AG09319 (cell line): ENCODE measurements at regions not wholly inside any gene's neighbourhood (a gene's known extent, or its start where the extent isn't known, plus 50 kb on each side); places are given as distances from the start of the nearest gene placed in this dataset.

Source experiments
- DNase-seq: peaks from one replicate; pipeline ENCODE4 v3.0.0-alpha.2; 2010; ENCODE audit warnings: low read depth; ENCODE audit errors: extremely low read depth
- CTCF ChIP-seq: IDR thresholded peaks from 2 replicates; pipeline ENCODE4 v1.5.1; 2011; ENCODE audit warnings: low read depth, mild to moderate bottlenecking, inconsistent platforms, low read length, moderate library complexity

GRCh38 chr12:19850346-19851065 lies 411.2 kb downstream of the AEBP2 start:
- peak; percentile 30 for DNase-seq
- no peak for TF ChIP-seq CTCF

- TF ChIP-seq CTCF: no peak
These were observed 413.0 kb downstream of the AEBP2 start for GRCh38 chr12:19852100-19852855.

DNA sequence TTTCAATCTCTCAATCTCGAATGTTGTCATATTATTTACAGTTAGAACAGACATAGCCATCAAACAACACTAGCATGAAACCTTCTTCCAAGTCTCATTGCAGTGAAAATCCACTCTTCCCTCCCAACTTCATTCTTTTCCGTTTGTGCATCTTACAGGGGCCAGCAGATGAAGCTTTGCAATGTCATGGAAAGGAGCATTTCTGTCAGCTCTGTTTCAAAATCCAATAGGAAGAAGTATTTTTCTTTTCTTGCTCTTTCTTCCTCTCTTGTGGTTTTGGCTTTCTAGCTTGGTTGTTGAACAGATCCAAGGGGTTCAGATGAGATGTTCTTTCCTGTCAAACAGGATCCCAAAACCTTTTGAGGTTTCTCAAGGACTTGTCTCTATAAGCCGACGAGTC lies 416.6 kb downstream of the AEBP2 start:
- DNase-seq: no peak
- no peak for TF ChIP-seq CTCF

More at GRCh38 chr12:19852100-19852855, 413.0 kb downstream of the AEBP2 start:
- DNase-seq: no peak

DNA sequence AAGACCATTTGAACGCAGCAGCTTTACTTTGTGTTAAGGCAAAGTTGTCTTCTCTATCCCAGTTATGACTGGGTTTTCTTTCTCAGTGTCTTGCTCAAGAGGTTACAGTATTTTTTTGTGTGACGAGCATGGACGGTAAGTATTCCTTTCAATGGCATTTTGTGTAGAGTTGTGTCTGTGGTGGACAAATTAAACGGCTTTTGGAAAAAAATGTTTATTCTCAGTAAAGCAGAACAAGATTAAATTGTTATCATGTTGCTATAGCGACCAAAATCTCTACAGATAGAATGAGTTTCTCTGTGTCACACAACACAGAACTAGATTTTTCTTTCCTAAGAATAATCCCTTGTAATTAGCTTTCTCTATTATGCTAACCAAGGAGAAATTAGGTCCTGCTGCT lies 417.1 kb downstream of the AEBP2 start:
- peak; percentile 18 for DNase-seq
- no peak for TF ChIP-seq CTCF

- no peak for DNase-seq
- no peak for TF ChIP-seq CTCF
These were observed 417.9 kb downstream of the AEBP2 start for GRCh38 chr12:19857204-19857603.

DNA sequence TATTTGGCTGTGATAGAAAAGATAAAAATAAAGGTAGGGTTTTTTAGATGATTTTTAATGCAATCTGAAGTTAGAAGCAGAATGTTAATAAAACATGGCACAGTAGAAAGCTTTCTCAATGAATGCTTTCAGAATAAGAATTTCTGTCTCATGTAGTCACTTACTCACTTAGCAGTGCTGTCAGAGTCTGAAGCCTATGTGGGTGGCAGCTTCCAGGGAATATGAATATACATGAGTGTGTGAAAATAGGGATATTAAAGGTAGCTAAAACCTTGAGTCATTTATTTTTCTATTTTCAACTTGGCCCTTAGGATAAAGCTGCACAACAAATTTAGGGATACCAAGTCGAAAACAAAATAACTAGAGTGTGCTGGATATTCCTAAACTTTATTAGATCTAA lies 427.9 kb downstream of the AEBP2 start:
- no peak for DNase-seq

More for the DNA sequence above, 427.9 kb downstream of the AEBP2 start:
- TF ChIP-seq CTCF: no peak
